HG03521 (cell line): ENCODE measurements at regions not wholly inside any gene's neighbourhood (a gene's known extent, or its start where the extent isn't known, plus 50 kb on each side); places are given as distances from the start of the nearest gene placed in this dataset.
"Not testable (repeated sequence)": the region's sequence is repeated elsewhere in the genome, so short reads cannot be mapped to it uniquely, and the experiment has no call there.

Source experiments
- ATAC-seq: cut with Tn5 transposase; IDR thresholded peaks from one replicate; pipeline ENCODE4 v1.9.1; 2021; ENCODE audit warnings: mild to moderate bottlenecking, moderate library complexity; ENCODE audit not compliant: unreplicated experiment

DNA sequence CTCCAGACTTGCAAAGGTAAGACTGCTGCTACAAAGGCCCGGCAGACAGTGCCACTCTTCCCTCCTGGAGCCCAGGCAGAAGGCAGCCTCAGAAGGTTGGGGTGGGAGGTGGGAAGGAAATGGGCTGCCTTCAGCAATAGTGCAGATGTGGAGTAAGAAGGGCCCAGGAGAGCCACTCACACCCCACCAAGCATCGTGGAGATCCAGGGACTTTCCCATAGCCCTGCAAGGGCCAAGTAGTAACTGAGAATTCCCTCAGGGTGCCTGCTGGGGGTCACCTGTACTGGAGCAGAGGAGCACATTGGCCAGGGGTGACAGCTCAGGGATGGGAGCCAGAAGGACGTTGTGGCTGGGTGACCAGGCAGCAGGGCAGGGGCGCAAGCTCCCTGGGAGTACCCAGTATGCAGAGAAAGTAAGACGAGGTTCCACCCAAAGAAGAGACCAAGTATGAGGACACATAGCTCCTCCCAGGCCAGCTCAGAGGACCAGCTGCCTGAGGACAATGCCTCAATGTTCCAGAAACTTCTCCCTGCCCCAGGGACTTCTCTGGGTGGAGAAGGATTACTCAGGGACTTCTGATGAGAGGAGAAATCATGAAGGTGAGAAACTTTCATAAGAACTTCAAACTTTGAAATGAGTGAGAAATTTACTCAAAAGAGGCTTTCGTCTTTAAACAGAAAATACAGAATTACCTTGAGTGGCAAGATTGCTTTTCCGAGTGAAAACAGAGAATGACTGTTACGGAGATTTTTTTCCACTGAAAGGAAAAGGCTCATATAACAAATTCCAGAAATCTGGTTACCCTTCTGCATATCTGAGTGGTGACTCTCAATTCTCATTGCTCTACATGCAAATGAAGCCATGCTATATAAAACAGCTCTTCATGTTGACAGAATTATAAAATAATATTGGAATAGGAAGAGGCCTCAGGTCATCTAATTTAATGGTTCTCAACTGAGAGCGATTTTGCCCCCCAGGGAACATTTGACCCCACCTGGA lies 87.9 kb upstream of the TRIO start:
- no peak for ATAC-seq

DNA sequence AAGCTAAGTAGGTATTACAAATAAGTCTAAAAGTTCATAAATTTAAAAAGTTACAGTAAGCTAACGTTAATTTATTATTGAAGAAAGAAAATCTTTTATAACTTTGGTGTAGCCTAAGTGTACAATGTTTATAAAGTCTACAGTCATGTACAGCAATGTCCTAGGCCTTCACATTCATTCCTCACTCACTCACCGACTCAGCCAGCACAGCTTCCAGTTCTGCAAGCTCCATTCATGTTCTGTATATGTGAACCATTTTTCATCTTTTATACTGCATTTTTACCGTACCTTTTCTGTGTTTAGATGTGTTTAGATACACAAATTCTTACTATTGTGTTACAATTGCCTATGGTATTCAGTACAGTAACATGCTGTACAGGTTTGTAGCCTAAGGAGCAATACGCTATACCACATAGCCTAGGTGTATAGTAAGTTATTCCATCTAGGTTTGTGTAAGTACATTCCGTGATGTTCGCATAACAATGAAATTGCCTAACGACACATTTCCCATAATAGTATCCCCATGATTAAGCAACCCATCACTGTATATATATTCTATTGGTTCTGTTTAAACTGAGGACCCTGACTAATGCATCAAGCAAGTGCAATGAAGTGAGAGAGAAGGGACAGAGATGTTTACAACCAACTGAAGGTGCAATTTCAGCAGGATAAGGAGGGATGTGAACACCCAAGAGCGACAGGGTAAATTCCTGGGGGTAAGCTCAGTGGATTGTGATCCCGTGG lies 88.9 kb upstream of the TRIO start:
- no peak for ATAC-seq

DNA sequence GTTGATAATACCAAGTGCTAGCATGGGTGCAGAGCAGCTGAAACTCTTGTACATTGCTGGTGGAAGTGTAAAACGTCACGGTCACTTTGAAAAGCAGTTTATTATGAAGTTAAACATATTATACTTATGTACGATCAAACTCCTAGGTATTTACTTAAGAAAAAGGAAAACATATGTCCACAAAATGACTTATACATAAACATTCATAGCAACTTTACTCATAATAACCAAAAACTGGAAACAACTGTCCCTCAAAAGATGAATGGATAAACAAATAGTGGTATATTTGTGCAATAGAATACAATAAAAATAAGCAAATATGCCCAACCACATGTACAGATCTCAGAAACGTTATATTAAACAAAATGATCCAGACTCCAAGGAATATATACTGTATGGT lies 92.3 kb upstream of the TRIO start:
- no peak for ATAC-seq

DNA sequence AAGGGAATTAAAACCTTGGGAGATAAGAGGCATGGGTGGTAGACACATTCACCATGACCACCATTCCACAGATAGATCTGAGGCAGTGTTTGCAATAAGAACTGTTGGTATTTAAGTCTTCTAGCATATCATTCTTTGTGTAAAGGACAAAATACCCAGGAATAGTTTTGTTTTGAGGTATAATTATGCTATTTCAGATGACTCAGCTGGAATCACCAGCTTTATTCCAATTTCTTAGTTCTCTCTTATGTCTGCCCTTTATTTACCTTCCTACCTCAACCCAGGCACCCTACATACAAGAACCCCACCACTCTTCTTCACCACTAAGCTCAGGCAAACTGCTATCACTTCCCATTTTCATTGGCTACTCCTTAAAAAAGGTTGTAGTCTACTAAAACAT lies 94.7 kb upstream of the TRIO start:
- ATAC-seq = no peak

DNA sequence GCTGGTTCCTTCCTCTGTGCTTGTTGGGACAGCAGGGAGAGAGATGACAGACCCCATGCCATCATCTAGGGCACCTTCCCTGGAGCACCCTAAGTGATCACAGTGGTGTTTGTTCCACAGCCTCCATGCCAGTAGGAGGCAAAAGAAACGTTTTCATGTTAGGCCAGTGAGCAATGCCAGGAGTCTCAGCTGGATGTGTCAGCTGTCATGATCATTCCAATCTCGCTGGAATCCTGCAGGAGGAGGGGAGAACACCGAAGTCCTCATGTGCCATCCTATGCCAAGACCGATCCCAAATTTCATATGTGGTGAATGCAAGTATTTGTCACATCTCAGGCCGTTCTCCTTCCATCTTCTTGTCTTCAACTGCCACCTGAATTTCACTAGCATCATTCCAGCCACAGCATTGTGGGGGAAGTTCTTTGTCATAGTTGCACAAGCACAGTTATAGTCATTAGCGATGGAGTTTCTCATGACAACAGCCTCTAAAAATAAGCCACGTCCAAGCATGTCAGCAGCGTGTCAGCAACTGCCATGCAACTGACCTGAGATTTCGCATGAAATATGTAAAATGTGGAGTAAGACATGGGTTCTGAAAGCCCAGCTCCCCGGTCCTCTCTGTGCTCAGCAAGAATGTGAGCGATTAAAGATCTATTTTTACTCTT lies 97.2 kb upstream of the DNAH5 start:
- no peak for ATAC-seq

DNA sequence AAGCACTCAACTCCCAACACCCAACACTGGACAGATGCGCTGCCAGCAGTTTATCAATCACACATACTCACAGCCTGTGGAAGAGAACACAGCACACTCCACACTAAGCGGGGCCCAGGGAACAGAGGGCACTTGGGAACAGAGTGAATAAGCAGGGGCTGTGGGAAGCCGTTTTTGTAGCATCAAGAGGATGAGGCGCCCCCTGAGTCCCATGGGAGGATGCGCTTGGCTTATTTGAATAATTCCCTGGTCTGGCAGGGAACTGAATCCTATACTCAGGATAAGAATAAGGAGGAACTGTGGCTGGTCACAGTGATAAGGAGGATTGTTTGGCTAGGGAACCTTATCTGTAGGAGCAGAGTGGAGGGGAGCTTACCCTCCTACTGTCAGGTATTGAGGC lies 96.1 kb upstream of the DNAH5 start:
- ATAC-seq = no peak

DNA sequence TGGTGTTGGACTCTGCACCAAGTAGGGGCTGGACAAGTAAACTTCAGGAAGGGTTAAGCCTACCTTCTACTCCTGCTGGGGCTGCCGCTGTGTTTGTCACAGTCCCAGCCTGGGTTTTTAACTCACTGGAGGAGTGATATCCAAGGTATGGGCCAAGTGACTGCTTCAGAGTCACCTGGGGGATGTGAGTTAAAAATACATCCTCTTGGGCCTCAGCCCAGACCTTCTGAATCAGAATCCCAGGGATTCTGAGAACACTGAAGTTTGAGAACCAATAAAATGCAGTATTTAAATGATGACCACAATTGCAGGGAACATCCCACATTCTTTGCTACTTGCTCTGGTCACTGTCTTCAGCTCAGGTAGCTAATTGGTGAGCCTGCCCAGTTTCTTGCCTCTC lies 95.1 kb upstream of the DNAH5 start:
- ATAC-seq = no peak

DNA sequence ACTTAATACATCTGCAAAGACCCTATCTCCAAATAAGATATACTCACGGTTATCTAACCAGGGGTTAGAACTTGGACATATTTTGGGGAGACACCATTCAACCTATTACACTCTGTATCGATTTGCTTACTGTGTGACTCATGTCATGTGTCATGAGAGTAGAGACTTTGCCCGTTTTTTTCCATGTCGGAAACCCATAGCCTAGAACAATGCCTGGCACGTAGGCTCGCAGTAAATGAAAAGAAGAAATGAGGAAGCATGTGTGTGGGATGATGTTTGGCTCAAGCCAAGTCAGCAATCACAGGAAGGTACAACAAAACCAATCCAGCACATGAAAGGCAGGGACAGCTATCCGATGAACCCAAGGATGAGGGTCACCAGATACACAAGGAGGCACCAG lies 94.6 kb upstream of the DNAH5 start:
- ATAC-seq = no peak

DNA sequence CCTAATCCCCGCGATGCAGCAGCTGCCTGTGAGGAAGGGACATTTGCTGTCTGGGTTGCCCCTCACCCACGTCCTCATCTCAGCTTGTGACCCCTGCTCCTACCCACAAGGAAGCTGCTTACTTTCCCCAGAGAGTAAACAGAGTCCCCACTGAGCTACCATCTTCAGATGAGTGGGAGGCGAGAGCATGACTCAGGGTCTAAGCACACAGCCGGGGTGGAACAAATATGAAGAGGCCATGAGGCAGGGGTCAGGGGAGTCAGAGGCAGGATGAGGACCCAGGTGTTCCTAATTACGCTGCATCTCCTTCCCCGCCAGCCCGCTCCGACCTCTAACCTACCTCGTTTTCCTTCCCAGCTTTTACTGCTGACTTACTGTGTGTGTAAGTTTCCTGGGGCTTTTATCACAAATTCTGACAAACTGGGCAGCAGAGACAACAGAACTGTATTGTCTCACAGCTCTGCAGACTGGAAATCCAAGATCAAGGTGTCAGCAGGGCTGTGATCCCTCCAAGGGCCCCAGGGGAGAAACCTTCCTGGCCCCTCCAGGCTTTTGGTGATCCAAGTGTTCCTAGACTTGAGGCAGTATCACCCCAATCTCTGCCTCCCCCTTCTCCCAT lies 94.0 kb upstream of the DNAH5 start:
- no peak for ATAC-seq

DNA sequence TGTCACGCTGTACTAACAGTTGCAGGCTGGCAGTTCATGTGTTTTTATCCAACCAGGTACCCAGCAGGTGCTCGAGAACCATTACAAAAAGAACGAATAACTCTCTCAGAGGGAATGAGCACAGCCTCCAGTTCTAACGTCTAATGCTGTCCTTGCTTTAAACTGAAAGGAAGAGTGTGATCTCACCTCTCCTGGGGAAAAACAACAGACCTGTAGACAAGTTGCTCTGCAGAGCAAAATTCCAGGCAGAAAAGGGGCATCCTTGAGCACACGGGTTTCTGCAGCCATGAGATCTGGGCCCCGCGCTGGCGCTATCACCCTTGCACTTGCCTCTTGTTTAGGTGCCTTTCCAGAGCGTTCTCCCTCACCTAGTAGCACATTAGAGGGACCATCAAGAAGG lies 92.5 kb upstream of the DNAH5 start:
- no peak for ATAC-seq

DNA sequence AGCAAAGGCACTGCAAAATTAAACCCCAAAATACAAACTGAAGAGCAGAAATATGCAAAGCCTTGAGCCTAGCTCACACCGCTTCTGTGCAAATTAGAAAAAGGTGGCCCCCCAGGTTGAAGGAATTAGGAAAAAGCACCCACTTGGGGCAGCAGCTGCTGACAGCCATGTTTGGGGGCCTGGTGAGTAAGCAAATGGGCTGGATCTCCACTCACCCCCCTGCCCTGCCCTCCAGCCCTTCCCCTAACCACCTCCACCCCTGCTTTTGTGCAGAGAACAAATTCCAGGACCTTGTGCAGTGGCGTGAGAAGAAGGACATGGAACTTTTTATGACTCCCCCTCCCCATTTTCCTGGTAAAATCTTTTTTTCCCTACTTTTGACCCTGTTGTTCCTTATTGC lies 92.0 kb upstream of the DNAH5 start:
- no peak for ATAC-seq

DNA sequence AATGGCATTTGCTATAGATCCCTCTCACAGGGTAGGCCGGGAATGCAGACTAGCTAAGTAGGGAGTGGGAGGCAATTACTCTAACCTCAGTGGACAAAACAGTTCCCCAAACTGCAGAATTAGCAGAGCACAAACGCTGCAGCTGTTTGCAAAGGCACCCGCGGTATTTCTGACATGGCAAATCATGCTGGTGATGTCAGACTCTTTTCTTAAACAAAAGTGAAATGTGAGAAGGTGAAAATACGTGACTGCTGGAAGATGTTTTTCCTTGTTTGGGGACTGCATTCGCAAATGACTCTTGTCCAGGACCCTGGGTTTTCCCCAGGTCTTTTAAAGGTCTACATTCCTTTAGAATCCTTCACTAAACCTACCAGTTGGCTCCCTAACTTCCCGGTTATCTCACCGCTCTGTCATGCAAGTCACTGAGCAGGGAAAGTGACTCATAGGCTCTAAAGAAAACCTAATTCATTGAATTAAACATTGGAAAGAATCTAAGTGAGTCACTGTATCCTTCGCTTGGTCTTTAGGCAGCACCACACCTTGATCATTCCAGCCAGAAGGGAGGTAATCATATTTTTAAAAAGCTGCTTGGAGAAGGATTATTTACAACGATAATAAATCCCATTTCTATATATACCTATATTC lies 91.5 kb upstream of the DNAH5 start:
- no peak for ATAC-seq

DNA sequence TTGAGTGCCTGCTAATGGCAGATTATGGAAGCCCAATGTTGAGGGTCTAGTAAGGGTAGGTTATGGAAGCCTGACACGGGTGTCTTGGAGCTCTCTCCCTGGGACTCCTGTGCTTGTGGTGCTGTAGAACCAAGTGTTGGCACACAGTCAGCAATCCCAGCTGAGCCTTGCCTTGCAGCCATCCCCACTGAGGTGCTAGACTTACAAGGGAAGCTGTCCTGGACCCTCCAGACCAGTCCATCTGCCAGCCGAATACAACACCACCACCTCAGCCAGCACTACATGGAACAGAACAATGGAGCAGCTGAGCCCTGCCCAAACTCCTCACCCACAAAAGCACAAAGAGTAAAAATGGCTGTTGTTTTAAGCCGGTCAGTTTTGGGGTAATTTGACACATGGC lies 90.5 kb upstream of the DNAH5 start:
- no peak for ATAC-seq

DNA sequence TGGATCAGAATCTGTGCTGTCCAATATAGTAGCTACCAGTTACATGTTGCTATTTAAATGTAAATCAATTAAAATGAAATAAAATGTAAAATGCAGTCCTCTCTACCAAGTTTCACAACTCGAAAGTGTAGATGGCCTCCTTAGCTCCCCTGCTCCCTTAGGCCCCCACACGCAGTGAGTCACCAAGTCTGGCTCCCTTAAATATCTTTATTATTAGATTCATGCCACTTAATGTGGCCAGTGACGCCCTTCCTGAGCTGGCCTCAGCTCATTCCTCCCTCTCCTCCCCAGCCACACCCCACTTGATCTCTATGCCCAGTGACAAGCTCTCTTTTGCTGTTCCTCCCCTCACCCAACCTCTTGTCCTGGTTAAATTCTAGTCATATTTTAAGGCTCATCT lies 88.4 kb upstream of the DNAH5 start:
- no peak for ATAC-seq

DNA sequence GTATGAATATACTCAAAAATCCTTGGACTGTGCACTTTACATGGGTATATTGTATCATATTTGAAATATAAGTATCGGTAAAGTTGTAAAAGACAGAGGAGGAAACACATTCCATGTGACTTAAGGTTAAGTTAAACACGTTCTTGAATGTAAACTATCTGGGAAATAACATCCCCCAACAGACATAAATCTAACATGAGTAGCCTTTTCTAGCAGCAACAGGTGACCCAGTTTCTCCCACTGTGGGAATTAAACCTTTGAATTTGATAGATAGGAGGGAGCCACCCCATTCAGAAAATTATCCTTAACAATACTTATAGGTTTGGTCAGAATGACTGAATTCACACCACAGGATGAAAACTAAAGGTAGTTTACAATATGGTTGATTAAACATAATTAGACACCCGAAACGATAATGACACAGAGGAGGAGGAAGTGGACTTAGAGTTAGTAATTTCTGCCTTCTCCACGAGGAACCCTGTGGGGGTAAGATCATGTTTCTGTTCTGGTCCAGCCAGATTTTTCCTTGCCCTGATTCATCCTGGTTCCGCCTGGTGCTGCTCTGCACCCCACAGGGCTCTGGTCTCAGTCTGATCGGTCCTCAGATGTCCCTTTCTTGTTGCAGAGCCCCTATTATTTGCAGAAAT lies 84.6 kb upstream of the DNAH5 start:
- ATAC-seq = no peak

DNA sequence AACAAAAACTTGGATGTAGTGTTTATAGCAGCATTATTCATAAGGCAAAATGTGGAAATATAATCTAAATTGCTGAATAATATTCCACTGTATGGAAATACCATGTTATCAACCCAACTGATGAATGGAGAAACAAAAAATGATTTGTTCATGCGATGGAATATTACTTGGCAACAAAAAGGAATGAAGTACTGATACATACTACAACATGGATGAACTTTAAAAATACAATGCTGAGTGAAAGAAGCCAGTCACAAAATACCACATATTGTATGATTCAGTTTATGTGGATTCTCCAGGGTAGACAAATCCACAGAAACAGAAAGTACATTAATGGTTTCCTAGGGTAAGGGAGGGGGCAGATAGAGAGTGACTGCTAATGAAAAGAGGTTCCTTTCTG lies 83.7 kb upstream of the DNAH5 start:
- ATAC-seq = no peak

DNA sequence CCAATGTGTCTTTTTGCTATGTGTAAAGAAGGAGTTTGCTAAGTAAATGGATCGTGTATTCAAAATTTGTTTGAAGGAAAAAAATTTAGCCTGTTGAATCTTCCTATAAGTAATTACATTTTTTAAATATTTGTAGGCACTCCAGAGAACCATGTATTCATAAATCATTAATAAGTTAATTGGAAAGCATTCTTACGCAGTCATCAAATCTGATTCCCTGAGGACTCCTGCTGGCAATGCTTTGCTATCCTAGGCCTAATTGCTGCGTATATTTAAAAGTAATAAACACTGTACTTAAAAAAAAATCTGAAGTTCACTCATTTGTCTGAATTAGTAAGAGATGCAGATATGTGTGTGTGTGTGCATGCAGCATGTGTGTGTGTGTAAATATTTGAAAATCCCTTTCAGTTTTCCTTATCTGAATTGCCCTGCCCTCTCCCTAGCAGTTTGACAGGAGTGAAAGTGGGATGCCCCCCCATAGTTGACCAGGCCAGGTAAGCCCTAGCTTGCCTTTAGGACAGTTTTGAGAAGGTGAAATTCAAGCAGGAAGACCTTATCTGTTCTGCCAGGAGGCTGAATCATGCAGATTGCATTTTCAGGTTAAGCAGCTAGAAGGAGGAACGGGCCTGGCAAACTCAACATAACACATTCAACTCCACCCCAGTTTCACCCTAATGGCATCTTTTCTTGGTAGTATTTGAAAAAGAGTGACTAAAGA lies 81.2 kb upstream of the DNAH5 start:
- ATAC-seq = no peak

DNA sequence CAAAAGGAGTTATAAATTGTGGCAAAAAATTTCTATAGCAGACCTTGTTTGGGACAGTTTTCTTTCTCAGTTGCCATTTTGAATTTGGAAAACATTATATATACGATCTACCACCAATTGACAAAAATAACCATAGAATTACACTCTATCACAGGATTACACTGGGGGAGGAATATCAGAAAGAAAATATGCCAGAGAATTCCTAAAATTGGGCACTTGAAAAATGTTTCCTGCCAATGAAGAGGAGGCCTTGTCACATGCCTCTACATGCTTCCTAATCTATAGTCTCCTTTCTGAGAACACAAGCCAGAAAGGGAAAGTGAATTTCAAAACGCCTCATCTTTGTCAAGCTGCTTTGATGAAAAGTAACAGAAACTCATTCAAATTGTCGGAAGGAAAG lies 78.5 kb upstream of the DNAH5 start:
- ATAC-seq = no peak

DNA sequence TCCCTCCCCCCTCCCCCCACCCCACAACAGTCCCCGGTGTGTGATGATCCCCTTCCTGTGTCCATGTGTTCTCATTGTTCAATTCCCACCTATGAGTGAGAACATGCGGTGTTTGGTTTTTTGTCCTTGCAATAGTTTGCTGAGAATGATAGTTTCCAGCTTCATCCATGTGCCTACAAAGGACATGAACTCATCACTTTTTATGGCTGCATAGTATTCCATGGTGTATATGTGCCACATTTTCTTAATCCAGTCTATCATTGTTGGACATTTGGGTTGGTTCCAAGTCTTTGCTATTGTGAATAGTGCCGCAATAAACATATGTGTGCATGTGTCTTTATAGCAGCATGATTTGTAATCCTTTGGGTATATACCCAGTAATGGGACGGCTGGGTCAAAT lies 76.5 kb upstream of the DNAH5 start:
- ATAC-seq = not testable (repeated sequence)
